A549 (cell line): ENCODE measurements at regions not wholly inside any gene's neighbourhood (a gene's known extent, or its start where the extent isn't known, plus 50 kb on each side); places are given as distances from the start of the nearest gene placed in this dataset.

Experiments
- ATAC-seq, 2 experiments: fragments of 200-7000 bp in 1 of 2; fragments of >200 bp in 1 of 2; cut with Nextera tagmentation in 1 of 2; cut with Tn5 transposase in 1 of 2; 3 replicates each; pipeline versions ENCODE4 v1.8.0 to v1.9.1; 2018 to 2020; ENCODE audit warnings: mild to moderate bottlenecking in 1 of 2, moderate library complexity in 1 of 2
- CTCF ChIA-PET: fragments of 300-600 bp; sonication (Branson Sonifier 250); formaldehyde crosslinking; extraction: SDS; loops from one replicate; lab custom pipeline; 2021; ENCODE audit warnings: antibody characterized with exemption, inconsistent platforms; lab: Yijun Ruan, JAX
- POLR2A ChIA-PET: fragments of 350-600 bp; formaldehyde crosslinking; extraction: SDS; loops from one replicate; lab custom pipeline; 2021; ENCODE audit warnings: antibody characterized with exemption, inconsistent platforms; lab: Yijun Ruan, JAX
- DNase-seq, 2 experiments: peaks; one replicate each; pipeline versions ENCODE4 v3.0.0 to v3.0.0-alpha.2; 2011 to 2016; ENCODE audit warnings: low read depth in 1 of 2, low spot score in 1 of 2
- FAIRE-seq: peaks from 2 replicates; lab custom pipeline; 2011; peaks lifted over from hg19 to GRCh38; lab: Jason Lieb, UNC
- H3K27ac ChIP-seq, 2 experiments: fragments of >200 bp; sonication (Bioruptor Twin); formaldehyde crosslinking; 3 replicates each; pipeline ENCODE4 v1.5.1; 2016 to 2017
- H3K4me1 ChIP-seq: fragments of >200 bp; sonication (Bioruptor Twin); formaldehyde crosslinking; 3 replicates; pipeline ENCODE4 v1.6.1; 2016
- H3K4me2 ChIP-seq: fragments of >200 bp; sonication (Bioruptor Twin); formaldehyde crosslinking; 3 replicates; pipeline ENCODE4 v1.6.1; 2016
- H3K4me3 ChIP-seq: fragments of >200 bp; sonication (Bioruptor Twin); formaldehyde crosslinking; 3 replicates; pipeline ENCODE4 v1.5.1; 2016
- H3K9me3 ChIP-seq: fragments of >200 bp; sonication (Bioruptor Twin); formaldehyde crosslinking; 3 replicates; pipeline ENCODE4 v1.6.1; 2016
- BHLHE40 ChIP-seq: IDR thresholded peaks from 2 replicates; pipeline ENCODE4 v1.6.1; 2012; ENCODE audit warnings: low read depth, low read length, inconsistent platforms
- CBX8 ChIP-seq: fragments of 200-600 bp; sonication (generic); IDR thresholded peaks from 2 replicates; pipeline ENCODE4 v1.6.1; 2016
- CEBPB ChIP-seq, 2 experiments: fragments of >200 bp in 1 of 2; sonication (Bioruptor Twin) in 1 of 2; formaldehyde crosslinking in 1 of 2; IDR thresholded peaks; 2 replicates each; pipeline ENCODE4 v1.6.1; 2012 to 2016
- CHD4 ChIP-seq: fragments of 200-600 bp; sonication (generic); IDR thresholded peaks from 2 replicates; pipeline ENCODE4 v1.6.1; 2016; ENCODE audit warnings: antibody characterized with exemption, mild to moderate bottlenecking, borderline replicate concordance
- CTCF ChIP-seq: fragments of >200 bp; sonication (Bioruptor Twin); formaldehyde crosslinking; IDR thresholded peaks from 3 replicates; pipeline ENCODE4 v1.5.1; 2016
- EHF ChIP-seq: fragments of 250-450 bp; sonication (Bioruptor Pico); IDR thresholded peaks from 2 replicates; pipeline ENCODE4 v1.5.0; 2020; ENCODE audit warnings: mild to moderate bottlenecking
- FOSB ChIP-seq: fragments of 250-450 bp; sonication (Bioruptor Pico); IDR thresholded peaks from 2 replicates; pipeline ENCODE4 v1.5.0; 2020; ENCODE audit warnings: mild to moderate bottlenecking, moderate library complexity
- HDAC2 ChIP-seq: fragments of 200-600 bp; sonication (generic); IDR thresholded peaks from 2 replicates; pipeline ENCODE4 v1.6.1; 2016
- HEYL ChIP-seq: fragments of 250-450 bp; sonication (Bioruptor Pico); IDR thresholded peaks from 2 replicates; pipeline ENCODE4 v1.8.0; 2021; ENCODE audit warnings: mild to moderate bottlenecking, moderate library complexity
- HOXB13 ChIP-seq: fragments of 250-450 bp; sonication (Bioruptor Pico); IDR thresholded peaks from 2 replicates; pipeline ENCODE4 v1.5.0; 2020; ENCODE audit warnings: low read depth, mild to moderate bottlenecking, moderate library complexity
- HOXB5 ChIP-seq: fragments of 250-450 bp; sonication (Bioruptor Pico); IDR thresholded peaks from 2 replicates; pipeline ENCODE4 v1.5.0; 2020; ENCODE audit warnings: mild to moderate bottlenecking, moderate library complexity
- JUN ChIP-seq, 2 experiments: fragments of >200 bp; sonication (Bioruptor Twin); formaldehyde crosslinking; IDR thresholded peaks; 2 replicates in 1 of 2; 3 replicates in 1 of 2; pipeline ENCODE4 v1.6.1; 2016 to 2017
- KDM1A ChIP-seq: fragments of 200-600 bp; sonication (generic); IDR thresholded peaks from 2 replicates; pipeline ENCODE4 v1.6.1; 2016; ENCODE audit warnings: low read depth, mild to moderate bottlenecking
- KDM5A ChIP-seq: fragments of 200-600 bp; sonication (generic); IDR thresholded peaks from 2 replicates; pipeline ENCODE4 v1.6.1; 2016; ENCODE audit warnings: antibody characterized with exemption, mild to moderate bottlenecking
- MAFK ChIP-seq: fragments of 450-650 bp; IDR thresholded peaks from 2 replicates; pipeline ENCODE4 v1.6.1; 2014; ENCODE audit not compliant: partially characterized antibody
- MAX ChIP-seq: IDR thresholded peaks from 2 replicates; pipeline ENCODE4 v1.6.1; 2012
- MYC ChIP-seq: IDR thresholded peaks from 2 replicates; pipeline ENCODE4 v1.6.1; 2012; ENCODE audit warnings: mild to moderate bottlenecking, inconsistent platforms, low read length, improper control_type of control experiment, borderline replicate concordance
- NR3C1 ChIP-seq: fragments of >200 bp; sonication (Bioruptor Twin); formaldehyde crosslinking; IDR thresholded peaks from 3 replicates; pipeline ENCODE4 v1.6.1; 2017
- RAD21 ChIP-seq, 2 experiments: fragments of >200 bp in 1 of 2; sonication (Bioruptor Twin) in 1 of 2; formaldehyde crosslinking in 1 of 2; IDR thresholded peaks in 1 of 2; conservative IDR thresholded peaks in 1 of 2; 2 replicates in 1 of 2; 3 replicates in 1 of 2; pipeline ENCODE4 v1.6.1; 2012 to 2018; ENCODE audit warnings: inconsistent platforms in 1 of 2
- RARB ChIP-seq: fragments of 250-450 bp; sonication (Bioruptor Pico); IDR thresholded peaks from 2 replicates; pipeline ENCODE4 v1.8.0; 2021; ENCODE audit warnings: mild to moderate bottlenecking, moderate library complexity
- RCOR1 ChIP-seq: fragments of 150-350 bp; IDR thresholded peaks from 2 replicates; pipeline ENCODE4 v1.6.1; 2014; ENCODE audit warnings: antibody characterized with exemption, low read length, low read depth
- RFX5 ChIP-seq: fragments of 450-650 bp; IDR thresholded peaks from 2 replicates; pipeline ENCODE4 v1.7.1; 2014; ENCODE audit warnings: antibody characterized with exemption, mild to moderate bottlenecking, moderate library complexity
- SMC3 ChIP-seq: fragments of >200 bp; sonication (Bioruptor Twin); formaldehyde crosslinking; IDR thresholded peaks from 3 replicates; pipeline ENCODE4 v1.6.1; 2018; ENCODE audit warnings: inconsistent platforms
- TFCP2L1 ChIP-seq: fragments of 250-450 bp; sonication (Bioruptor Pico); IDR thresholded peaks from 2 replicates; pipeline ENCODE4 v1.5.0; 2021; ENCODE audit warnings: mild to moderate bottlenecking
- ZC3H11A ChIP-seq: fragments of 450-650 bp; IDR thresholded peaks from 2 replicates; pipeline ENCODE4 v1.6.1; 2014; ENCODE audit warnings: antibody characterized with exemption, mild to moderate bottlenecking
- ZFP36 ChIP-seq: fragments of 450-650 bp; IDR thresholded peaks from 2 replicates; pipeline ENCODE4 v1.6.1; 2014; ENCODE audit warnings: borderline replicate concordance; ENCODE audit not compliant: partially characterized antibody
- WGBS: methylation state at CpG from one replicate; pipeline ENCODE4 v1.1.6; 2017; ENCODE audit errors: missing lambda C conversion rate; 5-methylcytosine and 5-hydroxymethylcytosine counted together
- TF ChIP-seq, protein P1 (sequence below): fragments of >200 bp; sonication (Bioruptor Twin); formaldehyde crosslinking; IDR thresholded peaks from 2 replicates; pipeline ENCODE4 v1.6.1; 2016
- TF ChIP-seq, protein P2 (sequence below): IDR thresholded peaks from 2 replicates; pipeline ENCODE4 v1.6.1; 2012; ENCODE audit warnings: low read depth, borderline replicate concordance
- TF ChIP-seq, protein P3 (sequence below): fragments of >200 bp; sonication (Bioruptor Twin); formaldehyde crosslinking; IDR thresholded peaks from 3 replicates; pipeline ENCODE4 v1.6.1; 2016

DNA sequence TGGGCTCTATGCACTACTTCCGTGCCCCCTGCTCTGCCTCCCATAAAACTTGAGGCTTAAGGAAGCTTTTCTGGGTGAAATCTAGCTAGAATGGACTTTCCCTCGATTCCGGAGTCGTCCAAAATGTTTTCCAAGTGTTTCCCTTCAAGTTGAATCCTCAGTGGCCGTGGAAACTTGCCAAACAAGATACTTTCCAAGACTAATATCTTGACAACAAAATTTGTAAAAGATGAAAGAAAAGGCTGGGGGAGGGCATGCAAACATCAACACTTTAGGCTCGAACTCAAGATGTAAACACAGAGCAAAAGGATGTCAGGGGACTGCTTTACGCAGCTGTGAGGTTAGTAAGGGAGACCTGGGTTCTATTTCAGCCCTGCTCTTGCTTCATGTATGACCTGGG is 482.8 kb upstream of the KLF4 start:
- no peak for FAIRE-seq
- 52% methylated on average over 7 of the region's 7 CpGs for WGBS
- CTCF ChIA-PET = interaction anchor here (0.8 to 1.0 kb wide), 2 partner anchors 507 to 578 kb away, joined by 3 read pairs; no protein-coding TSS in a partner anchor

DNA sequence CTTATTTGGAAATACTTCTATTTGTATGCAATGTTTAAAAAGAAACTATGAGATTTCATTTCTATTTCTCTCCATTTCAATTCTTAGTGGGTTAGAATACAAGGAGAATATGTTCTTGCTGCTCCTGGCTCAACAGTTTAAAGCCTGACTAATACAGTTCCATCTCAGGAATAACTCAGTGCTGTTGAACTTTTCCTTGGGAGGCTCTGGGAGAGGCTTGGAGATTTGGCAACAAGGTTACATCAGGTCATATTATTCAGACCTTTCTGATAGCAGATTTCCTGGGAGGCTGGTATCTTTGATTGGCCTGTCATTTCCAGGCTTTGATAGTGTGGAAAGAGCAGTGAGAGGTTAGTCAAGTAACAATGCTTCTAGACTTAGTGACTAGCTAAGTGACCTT is 481.7 kb upstream of the KLF4 start:
- TF ChIP-seq RAD21 (conservative IDR thresholded peaks at IDR 0.05 in 1 of 2, IDR thresholded peaks at IDR 0.05 in 1 of 2) (no peak), SMC3 (no peak), ZC3H11A (no peak), RCOR1 (no peak), HEYL (CRISPR knock-in tag) (no peak), RARB (CRISPR knock-in tag) (no peak), MYC (no peak), KDM5A (no peak)
- peaks cover 6% of the 10 kb centered on the region; the same call in 1 of the 3 replicates for H3K4me1 ChIP-seq
- 0 out of 3 replicates have a peak overlapping the region, but pooled peaks have one; percentile 11 for H3K4me2 ChIP-seq
- POLR2A ChIA-PET = no interaction called here
- CTCF ChIA-PET = interaction anchor here (0.6 kb wide), 1 partner anchor 21 kb away, joined by 3 read pairs; no protein-coding TSS in a partner anchor
- no peak overlapping the region for H3K4me3 ChIP-seq
- ATAC-seq (peak in 1 of 2 experiments; percentile 47; a peak in 1 of 6 replicates), FAIRE-seq (no peak), DNase-seq (peak in 1 of 2 experiments; percentile 8)
- no peak overlapping the region for H3K27ac ChIP-seq
- no peaks in the 10 kb centered on the region for H3K9me3 ChIP-seq

More for the DNA sequence above, 482.8 kb upstream of the KLF4 start:
- no peak overlapping the region for H3K4me3 ChIP-seq
- peaks cover 6% of the 10 kb centered on the region; the same call in 1 of the 3 replicates for H3K4me1 ChIP-seq
- POLR2A ChIA-PET = no interaction called here
- H3K4me2 ChIP-seq = no peak overlapping the region
- no peak for DNase-seq
- no peaks in the 10 kb centered on the region for H3K9me3 ChIP-seq
- no peak for ATAC-seq
- no peak for TF ChIP-seq HEYL (CRISPR knock-in tag)
- TF ChIP-seq ZC3H11A = no peak
- no peak for TF ChIP-seq CEBPB (IDR thresholded peaks at IDR 0.05)
- TF ChIP-seq MAX = no peak
- TF ChIP-seq TFCP2L1 (CRISPR knock-in tag) = no peak
- TF ChIP-seq RARB (CRISPR knock-in tag) = no peak
- TF ChIP-seq, protein P1, sequence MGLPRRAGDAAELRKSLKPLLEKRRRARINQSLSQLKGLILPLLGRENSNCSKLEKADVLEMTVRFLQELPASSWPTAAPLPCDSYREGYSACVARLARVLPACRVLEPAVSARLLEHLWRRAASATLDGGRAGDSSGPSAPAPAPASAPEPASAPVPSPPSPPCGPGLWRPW = no peak
- TF ChIP-seq KDM1A = no peak
- TF ChIP-seq CBX8 = no peak
- no peak for TF ChIP-seq EHF
- no peak for TF ChIP-seq BHLHE40
- no peak for TF ChIP-seq NR3C1
- TF ChIP-seq, protein P2, sequence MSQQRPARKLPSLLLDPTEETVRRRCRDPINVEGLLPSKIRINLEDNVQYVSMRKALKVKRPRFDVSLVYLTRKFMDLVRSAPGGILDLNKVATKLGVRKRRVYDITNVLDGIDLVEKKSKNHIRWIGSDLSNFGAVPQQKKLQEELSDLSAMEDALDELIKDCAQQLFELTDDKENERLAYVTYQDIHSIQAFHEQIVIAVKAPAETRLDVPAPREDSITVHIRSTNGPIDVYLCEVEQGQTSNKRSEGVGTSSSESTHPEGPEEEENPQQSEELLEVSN = no peak
- no peak for TF ChIP-seq MAFK
- no peak overlapping the region for H3K27ac ChIP-seq

DNA sequence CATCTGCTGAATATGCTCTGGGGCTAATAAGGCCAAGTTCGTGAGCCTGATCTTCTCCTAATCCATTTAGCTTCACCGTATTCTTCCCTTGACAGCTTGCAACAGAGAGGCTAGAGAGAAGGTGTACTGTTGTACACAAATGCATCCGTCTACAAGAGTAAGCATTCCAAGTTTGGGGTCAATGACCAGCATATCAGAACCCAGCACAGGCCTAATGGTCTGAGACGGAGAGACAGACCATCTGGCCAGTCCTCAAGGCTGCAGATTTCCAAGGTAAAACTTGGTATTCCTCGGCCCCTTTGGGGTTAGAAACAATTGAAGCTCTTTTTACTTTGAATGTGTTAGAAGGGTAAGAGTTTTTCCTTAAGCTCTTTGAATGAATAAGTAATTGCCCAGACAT is 481.2 kb upstream of the KLF4 start:
- CTCF ChIA-PET = interaction anchor here (0.6 kb wide), 3 partner anchors 20 to 760 kb away, joined by 3 read pairs; no protein-coding TSS in a partner anchor
- WGBS = 69% methylated on average over 5 of the region's 5 CpGs
- FAIRE-seq = no peak

More for the DNA sequence above, 481.2 kb upstream of the KLF4 start:
- POLR2A ChIA-PET = no interaction called here
- peaks cover 6% of the 10 kb centered on the region; the same call in 1 of the 3 replicates for H3K4me1 ChIP-seq
- H3K27ac ChIP-seq = no peak overlapping the region
- TF ChIP-seq CTCF = no peak
- TF ChIP-seq NR3C1 = no peak
- TF ChIP-seq HDAC2 = no peak
- no peak for TF ChIP-seq CHD4
- TF ChIP-seq SMC3 = no peak
- TF ChIP-seq RFX5 = no peak
- TF ChIP-seq ZFP36 = no peak
- no peak for TF ChIP-seq HOXB5
- TF ChIP-seq JUN (IDR thresholded peaks at IDR 0.05) = no peak
- no peak for TF ChIP-seq HOXB13
- TF ChIP-seq FOSB (CRISPR knock-in tag) = no peak
- TF ChIP-seq, protein P3, sequence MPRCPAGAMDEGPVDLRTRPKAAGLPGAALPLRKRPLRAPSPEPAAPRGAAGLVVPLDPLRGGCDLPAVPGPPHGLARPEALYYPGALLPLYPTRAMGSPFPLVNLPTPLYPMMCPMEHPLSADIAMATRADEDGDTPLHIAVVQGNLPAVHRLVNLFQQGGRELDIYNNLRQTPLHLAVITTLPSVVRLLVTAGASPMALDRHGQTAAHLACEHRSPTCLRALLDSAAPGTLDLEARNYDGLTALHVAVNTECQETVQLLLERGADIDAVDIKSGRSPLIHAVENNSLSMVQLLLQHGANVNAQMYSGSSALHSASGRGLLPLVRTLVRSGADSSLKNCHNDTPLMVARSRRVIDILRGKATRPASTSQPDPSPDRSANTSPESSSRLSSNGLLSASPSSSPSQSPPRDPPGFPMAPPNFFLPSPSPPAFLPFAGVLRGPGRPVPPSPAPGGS = no peak
- H3K4me3 ChIP-seq = no peak overlapping the region
- DNase-seq (no peak), ATAC-seq (no peak)
- H3K4me2 ChIP-seq = 0 out of 3 replicates have a peak overlapping the region, but pooled peaks have one; percentile 11
- H3K9me3 ChIP-seq = no peaks in the 10 kb centered on the region
